Colonic mucosa (tissue), 4 donors: ENCODE measurements at regions not wholly inside any gene's neighbourhood (a gene's known extent, or its start where the extent isn't known, plus 50 kb on each side); places are given as distances from the start of the nearest gene placed in this dataset.

Source experiments
- DNase-seq: peaks from one replicate; pipeline ENCODE4 v3.0.0-alpha.2; 2020
- H3K27ac ChIP-seq: fragments of 200-600 bp; one replicate; pipeline ENCODE4 v1.8.0; 2021
- H3K27me3 ChIP-seq: fragments of 200-600 bp; one replicate; pipeline ENCODE4 v1.8.0; 2021
- H3K36me3 ChIP-seq: fragments of 200-600 bp; one replicate; pipeline ENCODE4 v1.8.0; 2021
- H3K4me1 ChIP-seq: fragments of 200-600 bp; one replicate; pipeline ENCODE4 v1.8.0; 2021; ENCODE audit warnings: mild to moderate bottlenecking
- H3K4me3 ChIP-seq: fragments of 200-600 bp; one replicate; pipeline ENCODE4 v1.8.0; 2021
- H3K9ac ChIP-seq, 2 donors: one replicate each; pipeline ENCODE4 v1.7.0; 2013; ENCODE audit warnings: control low read depth in 2 of 2, low read depth in 2 of 2, low read length in 2 of 2
- H3K9me3 ChIP-seq: fragments of 200-600 bp; one replicate; pipeline ENCODE4 v1.8.0; 2021
- CTCF ChIP-seq: fragments of 200-600 bp; IDR thresholded peaks from one replicate; pipeline ENCODE4 v1.8.0; 2022; ENCODE audit warnings: antibody characterized with exemption, mild to moderate bottlenecking
- intact Hi-C: fragments of 100-400 bp; cut with DNase I; formaldehyde crosslinking; loops from one replicate; pipeline ENCODE4 v1.14.1; 2022
- donor health status: healthy.
- donor health status: DM: no; HTN: no; CAD: no.
- donor health status: DM: no; HTN: no; CAD: no.

- Histone ChIP-seq H3K27ac (no peak overlapping the region), H3K4me3 (no peak overlapping the region), H3K4me1 (no peaks in the 10 kb centered on the region), H3K9ac (no peak overlapping the region), H3K36me3 (no peaks in the 10 kb centered on the region), H3K27me3 (no peaks in the 10 kb centered on the region), H3K9me3 (no peaks in the 10 kb centered on the region)
- intact Hi-C loops: no loop called here
- no peak for TF ChIP-seq CTCF
- DNase-seq: no peak
Measured at GRCh38 chr6:50978380-50979170, 159.9 kb downstream of the TFAP2B start.

GRCh38 chr6:50979171-50979525 lies 160.5 kb downstream of the TFAP2B start:
- no peak for TF ChIP-seq CTCF
- Histone ChIP-seq H3K27me3 (no peaks in the 10 kb centered on the region), H3K9ac (no peak overlapping the region), H3K9me3 (no peaks in the 10 kb centered on the region), H3K27ac (no peak overlapping the region), H3K4me1 (no peaks in the 10 kb centered on the region), H3K4me3 (no peak overlapping the region), H3K36me3 (no peaks in the 10 kb centered on the region)
- DNase-seq: no peak
- intact Hi-C loops: no loop called here

- H3K4me1 ChIP-seq: no peaks in the 10 kb centered on the region
- no peaks in the 10 kb centered on the region for H3K36me3 ChIP-seq
- no peak overlapping the region for H3K27ac ChIP-seq
- intact Hi-C loops: no loop called here
- H3K27me3 ChIP-seq: no peaks in the 10 kb centered on the region
- DNase-seq: no peak
- no peak for TF ChIP-seq CTCF
- no peaks in the 10 kb centered on the region for H3K9me3 ChIP-seq
- H3K4me3 ChIP-seq: no peak overlapping the region
- no peak overlapping the region for H3K9ac ChIP-seq
Measured at GRCh38 chr6:50984135-50984534, 165.5 kb downstream of the TFAP2B start.

- Histone ChIP-seq H3K4me3 (no peak overlapping the region), H3K9me3 (no peaks in the 10 kb centered on the region), H3K27me3 (no peaks in the 10 kb centered on the region), H3K27ac (no peak overlapping the region), H3K9ac (no peak overlapping the region), H3K36me3 (no peaks in the 10 kb centered on the region), H3K4me1 (no peaks in the 10 kb centered on the region)
- TF ChIP-seq CTCF: no peak
- DNase-seq: no peak
- intact Hi-C loops: no loop called here
Measured at GRCh38 chr6:50986319-50986718, 167.6 kb downstream of the TFAP2B start.

GRCh38 chr6:50989123-50989522 lies 170.5 kb downstream of the TFAP2B start:
- intact Hi-C loops: no loop called here
- Histone ChIP-seq H3K4me1 (no peaks in the 10 kb centered on the region), H3K27ac (no peak overlapping the region), H3K4me3 (no peak overlapping the region), H3K9me3 (no peaks in the 10 kb centered on the region), H3K36me3 (no peaks in the 10 kb centered on the region), H3K9ac (no peak overlapping the region), H3K27me3 (no peaks in the 10 kb centered on the region)
- no peak for DNase-seq
- TF ChIP-seq CTCF: no peak
